Daoy (cell line): ENCODE measurements at regions not wholly inside any gene's neighbourhood (a gene's known extent, or its start where the extent isn't known, plus 50 kb on each side); places are given as distances from the start of the nearest gene placed in this dataset.
"Not testable (repeated sequence)": the region's sequence is repeated elsewhere in the genome, so short reads cannot be mapped to it uniquely, and the experiment has no call there.

Source experiments
- DNase-seq: peaks from one replicate; pipeline ENCODE4 v3.0.0-alpha.2; 2015; ENCODE audit warnings: low read depth

GRCh38 chr3:19825193-19825592 lies 108.8 kb downstream of the EFHB start:
- DNase-seq, result no peak

GRCh38 chr3:19822805-19823204 lies 111.2 kb downstream of the EFHB start:
- no peak for DNase-seq

DNA sequence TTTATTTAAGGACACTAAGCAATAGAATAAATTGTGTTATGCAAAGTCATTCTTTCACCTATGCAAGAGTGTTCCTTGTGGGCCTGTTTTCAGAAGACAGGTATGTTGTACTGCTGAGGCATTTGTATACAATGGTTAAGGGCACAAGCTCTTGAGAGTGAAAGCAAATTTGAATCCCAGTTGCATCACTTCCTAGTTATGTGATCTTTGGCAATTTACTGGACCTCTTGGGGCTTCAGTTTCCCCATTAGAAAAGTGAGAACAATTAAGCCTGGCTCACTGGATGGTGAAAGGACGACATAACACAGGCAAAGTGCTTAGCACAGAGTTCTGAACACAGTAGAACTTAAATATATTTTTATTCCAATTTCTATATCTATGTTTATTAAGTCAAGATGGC lies 117.4 kb downstream of the EFHB start:
- DNase-seq, result no peak

GRCh38 chr3:19815805-19816204 lies 118.2 kb downstream of the EFHB start:
- DNase-seq, result no peak

- DNase-seq, result not testable (repeated sequence)
Observed at GRCh38 chr3:19813743-19814142, 120.3 kb downstream of the EFHB start.

DNA sequence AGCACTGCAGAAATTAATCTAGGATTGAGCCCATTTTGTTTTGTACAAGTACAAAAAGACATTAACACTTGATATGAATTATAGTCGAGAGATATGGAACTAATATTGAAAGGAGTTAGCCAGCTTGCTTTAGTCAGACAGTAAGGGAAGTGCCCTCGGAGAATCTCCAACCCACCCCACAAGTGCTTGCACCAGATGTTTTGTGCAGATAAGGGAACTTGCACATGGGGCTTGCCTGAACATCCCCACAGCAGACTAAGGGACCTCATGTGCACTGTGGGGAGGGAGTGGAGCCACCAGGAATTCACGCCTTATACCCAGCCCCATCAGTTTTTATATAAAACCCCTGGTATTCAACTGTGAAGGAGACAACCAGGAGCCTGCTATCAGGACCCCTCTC lies 122.3 kb downstream of the EFHB start:
- no peak for DNase-seq

DNA sequence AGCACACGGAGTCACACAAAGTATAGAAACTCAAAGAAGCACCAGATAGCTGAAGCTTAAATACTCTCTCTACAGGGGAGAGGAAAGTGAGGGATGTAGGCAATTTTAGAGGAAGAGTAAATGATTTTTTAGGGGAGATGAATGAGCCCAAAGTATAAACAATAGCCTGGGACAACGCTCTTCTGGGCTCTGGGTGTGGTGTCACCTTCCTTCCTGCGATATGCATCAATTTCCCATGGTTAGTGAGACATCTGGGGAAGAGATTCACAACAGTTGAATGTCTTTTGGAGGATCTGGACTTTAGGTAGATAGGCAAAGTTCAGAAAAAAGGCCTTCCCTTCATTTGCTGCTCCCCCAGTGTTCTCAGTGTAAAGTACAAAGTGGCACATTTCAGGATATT lies 125.2 kb downstream of the EFHB start:
- DNase-seq, result no peak

DNA sequence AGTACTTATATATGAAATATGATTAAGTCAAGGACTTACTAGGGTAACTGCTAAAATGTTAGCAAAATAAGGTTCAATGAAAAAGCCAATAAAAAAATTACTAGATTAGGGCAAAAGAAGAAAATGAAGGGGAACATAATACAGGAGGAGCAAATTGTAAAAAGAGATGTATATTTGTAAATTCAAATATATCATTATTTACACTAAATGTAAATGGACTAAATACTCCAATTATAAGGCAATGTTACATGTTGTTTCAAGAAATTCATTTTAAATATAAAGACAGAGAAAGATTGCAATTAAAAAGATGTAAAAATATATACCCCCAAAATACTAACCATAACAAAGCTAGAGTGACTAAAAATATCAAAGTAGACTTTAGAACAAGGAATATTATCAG lies 134.1 kb downstream of the EFHB start:
- DNase-seq, result no peak

DNA sequence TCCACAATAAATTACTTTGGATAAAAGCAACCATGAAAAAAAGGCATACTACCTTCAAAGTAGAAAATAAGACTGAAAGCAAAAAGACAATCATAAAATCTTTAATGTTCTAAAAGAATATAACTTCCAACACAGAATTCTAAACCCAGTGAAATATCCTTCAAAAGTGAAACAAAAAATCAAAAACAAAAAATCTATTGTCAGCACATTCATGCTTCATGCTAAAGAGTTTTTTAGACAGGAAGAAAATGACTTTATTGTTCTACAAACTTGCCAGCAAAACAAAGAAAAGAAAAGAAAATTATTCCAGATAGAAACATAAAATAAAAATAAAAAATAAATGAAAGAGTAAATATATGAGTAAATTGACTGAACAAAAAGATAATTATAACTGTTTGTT lies 134.9 kb downstream of the EFHB start:
- DNase-seq, result no peak

GRCh38 chr3:19798324-19798723 lies 135.7 kb downstream of the EFHB start:
- no peak for DNase-seq

- no peak for DNase-seq
Observed at GRCh38 chr3:19792388-19792787, 141.6 kb downstream of the EFHB start.

- DNase-seq, result no peak
Observed at GRCh38 chr3:19775765-19776164, 158.3 kb downstream of the EFHB start.

- DNase-seq, result no peak
Observed at GRCh38 chr3:19769694-19770093, 164.3 kb downstream of the EFHB start.

- DNase-seq, result no peak
Observed at GRCh38 chr3:19765954-19766353, 168.1 kb downstream of the EFHB start.

DNA sequence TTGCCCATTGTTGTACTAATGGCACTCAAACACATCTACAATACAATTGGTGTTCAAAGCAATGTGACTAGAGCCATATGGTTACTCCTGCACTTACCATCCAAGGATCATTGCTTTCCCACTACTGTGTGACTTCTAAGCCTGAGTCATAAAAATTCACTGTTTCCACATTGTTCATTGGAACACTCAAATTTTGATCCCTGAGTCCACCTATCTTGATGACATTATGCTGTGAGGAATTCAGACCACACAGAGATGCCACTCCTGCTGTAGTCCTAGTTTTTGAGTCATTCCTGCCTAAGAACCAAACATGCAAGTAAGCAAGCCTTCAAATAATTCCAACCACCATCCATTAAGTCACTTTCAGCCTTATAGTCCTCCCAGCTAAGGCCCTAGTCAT lies 176.2 kb downstream of the EFHB start:
- DNase-seq, result no peak

DNA sequence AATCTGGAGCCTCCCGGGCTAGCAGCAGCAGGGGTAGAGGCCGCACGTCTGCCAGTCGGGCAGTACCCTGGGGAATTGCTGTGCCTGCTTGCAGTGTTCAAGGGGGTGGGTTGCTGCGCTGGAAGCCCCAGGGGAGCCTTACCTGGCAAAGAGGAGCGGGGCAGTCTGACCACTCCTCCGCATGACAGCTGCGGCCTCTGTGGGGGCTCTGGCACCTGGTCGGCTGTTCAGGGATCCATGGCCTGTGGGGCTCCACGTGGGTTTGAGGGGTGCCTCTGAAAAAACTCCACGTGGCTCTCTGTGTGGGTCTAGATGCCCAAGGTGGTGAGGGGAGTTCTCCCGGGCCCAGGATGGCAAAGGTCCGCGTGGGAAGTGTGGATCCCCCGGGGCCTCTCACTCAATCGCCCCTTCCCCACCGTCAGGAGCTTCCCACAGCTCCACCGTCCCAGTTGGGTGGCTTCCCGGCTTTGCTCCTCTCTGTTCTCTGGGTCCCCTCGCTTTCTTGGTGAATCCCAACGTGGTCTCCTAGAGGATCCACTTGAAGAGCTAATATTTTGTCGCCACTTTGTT lies 184.5 kb downstream of the EFHB start:
- no peak for DNase-seq

- no peak for DNase-seq
Observed at GRCh38 chr3:19748782-19749447, 185.1 kb downstream of the EFHB start.

- DNase-seq, result no peak
Observed at GRCh38 chr3:19744047-19744446, 190.0 kb downstream of the EFHB start.

GRCh38 chr3:19742935-19743334 lies 191.1 kb downstream of the EFHB start:
- DNase-seq, result no peak

DNA sequence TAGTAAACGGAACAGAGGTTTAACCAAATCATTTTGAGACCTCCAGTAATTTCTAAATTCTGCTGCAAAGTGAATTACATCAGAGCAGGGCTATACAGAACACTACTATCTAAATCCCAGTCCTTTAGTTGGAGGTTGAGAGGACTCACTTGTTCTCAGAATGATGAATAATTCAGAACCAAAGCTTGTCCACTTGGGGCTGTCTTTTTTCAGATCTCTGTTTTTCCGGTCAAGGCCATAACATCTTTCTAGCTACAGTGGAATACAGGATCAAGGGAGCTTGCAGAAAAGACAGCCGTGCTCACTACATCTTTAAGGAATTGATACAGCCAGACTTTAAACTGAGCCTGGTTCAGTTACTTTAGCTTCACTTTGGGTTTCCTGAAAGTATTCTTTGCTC lies 194.5 kb downstream of the EFHB start:
- DNase-seq, result no peak

DNA sequence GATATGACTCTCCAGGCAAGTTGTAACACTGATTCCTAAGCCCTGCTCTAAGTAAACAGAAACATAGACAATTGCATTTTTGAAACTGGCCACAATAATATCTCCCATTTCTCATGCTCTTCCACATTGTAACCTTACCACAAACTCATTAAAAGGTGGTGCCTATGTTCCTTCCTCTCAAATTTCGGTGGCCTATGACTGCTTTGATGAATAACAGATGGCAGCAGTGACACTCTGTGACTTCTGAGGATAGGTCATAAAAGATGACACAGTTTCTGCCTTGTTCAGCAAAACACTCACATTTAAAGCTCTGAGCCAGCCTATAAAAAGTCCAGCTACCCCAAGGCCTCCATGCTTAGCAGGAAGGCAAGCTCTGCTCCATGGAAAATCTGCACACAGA lies 195.2 kb downstream of the EFHB start:
- DNase-seq, result no peak

GRCh38 chr3:19735111-19735510 lies 198.9 kb downstream of the EFHB start:
- no peak for DNase-seq

DNA sequence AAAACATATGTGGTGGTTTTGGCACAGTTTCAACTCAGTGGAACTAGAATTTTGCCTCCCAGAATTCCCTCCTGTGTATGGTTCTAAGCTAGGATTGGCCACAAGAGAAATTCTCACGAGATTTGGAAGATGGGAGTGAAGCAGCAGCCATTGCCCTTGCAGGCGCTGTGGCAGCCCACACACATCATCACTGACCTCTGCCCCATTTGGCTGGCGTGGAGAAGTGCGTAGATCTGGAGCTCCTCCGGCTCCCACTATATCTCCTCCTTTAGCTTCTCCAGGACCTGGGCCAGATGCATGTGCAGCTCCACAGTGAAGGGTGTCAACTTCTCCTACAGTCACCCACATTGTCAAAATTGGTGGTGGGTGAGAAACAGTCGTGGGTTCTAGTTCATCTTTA lies 199.6 kb downstream of the EFHB start:
- DNase-seq, result no peak

GRCh38 chr3:19725000-19725399 lies 209.0 kb downstream of the EFHB start:
- no peak for DNase-seq
